ENCODE measurements at regions not wholly inside any gene's neighbourhood (a gene's known extent, or its start where the extent isn't known, plus 50 kb on each side); places are given as distances from the start of the nearest gene placed in this dataset.

GRCh38 chrX:125096870-125097269 is 222.8 kb upstream of the TEX13C start:
- no peak for TF ChIP-seq CTCF (IDR thresholded peaks at IDR 0.05; ENCODE audit: insufficient read depth, low read depth, low read length)
- no peak for TF ChIP-seq EZH2 (IDR thresholded peaks at IDR 0.05; ENCODE audit: insufficient read depth, low read length)
